ENCODE measurements at regions not wholly inside any gene's neighbourhood (a gene's known extent, or its start where the extent isn't known, plus 50 kb on each side); places are given as distances from the start of the nearest gene placed in this dataset.

DNA sequence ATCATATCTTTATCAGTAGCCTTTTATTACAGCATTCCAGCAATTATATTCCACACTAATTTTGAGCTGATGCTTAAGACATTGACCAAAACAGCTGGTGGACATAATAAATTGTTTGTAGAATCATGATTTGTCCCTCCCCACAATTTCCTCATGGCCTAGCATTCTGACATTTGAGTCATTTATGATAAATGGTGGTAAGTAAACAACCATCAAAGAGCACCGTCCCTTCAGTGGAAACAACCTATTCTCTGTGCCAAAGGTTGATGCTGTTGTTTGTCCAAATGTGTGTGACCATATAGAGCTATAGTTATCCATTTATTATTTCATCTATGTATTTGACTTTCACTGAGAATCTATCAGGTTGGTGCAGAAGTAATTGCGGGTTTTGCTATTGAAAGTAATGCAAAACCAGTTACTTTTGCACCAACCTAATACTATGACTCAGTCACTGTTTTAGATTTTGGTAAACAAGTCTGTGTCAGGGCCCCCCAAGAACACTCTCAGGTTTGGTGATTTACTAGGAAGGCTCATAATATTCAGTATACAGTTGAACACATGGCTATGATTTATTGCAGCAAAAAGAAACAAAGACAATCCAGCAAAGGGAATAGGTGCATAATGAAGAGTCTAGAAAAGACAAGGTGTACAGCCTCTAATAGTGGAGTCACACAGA is 608.7 kb upstream of the REG3G start:
- no peak overlapping the region for H2AFZ ChIP-seq (ENCODE audit: low read length)
- peaks cover 54% of the 10 kb centered on the region for H3K79me2 ChIP-seq (ENCODE audit: insufficient read depth, low read length)
- in situ Hi-C loops (cut with HindIII; ENCODE audit: extremely low pct_ligation_motif_present, low pct_unique_long_range_greater_than_20kb) (no loop called here), intact Hi-C loops (cut with micrococcal nuclease; ENCODE audit: unreplicated experiment) (no loop called here)
- peaks cover 20% of the 10 kb centered on the region for H4K20me1 ChIP-seq (ENCODE audit: insufficient read depth, low read length)
- peak overlapping the region; percentile 40 for H3K27ac ChIP-seq (ENCODE audit: extremely low read length, insufficient read depth, low read length)
- POLR2A ChIA-PET, result interaction anchor here (1.2 to 1.3 kb wide), 2 partner anchors 9 to 125 kb away, joined by 3 to 8 read pairs; no protein-coding TSS in a partner anchor
- no peak overlapping the region for H3K4me3 ChIP-seq (replicated peaks in 1 of 3; ENCODE audit: insufficient read depth in 1 of 3, low read depth in 2 of 3, low read length in 3 of 3)
- H3K27me3 ChIP-seq (ENCODE audit: control insufficient read depth in 1 of 2, insufficient read depth in 2 of 2, low read length in 2 of 2), result no peaks in the 10 kb centered on the region
- peaks cover 20% of the 10 kb centered on the region for H3K4me1 ChIP-seq (ENCODE audit: insufficient read depth, low read length)
- BruUV-seq (replicated peaks), result no TSS peak
- no peaks in the 10 kb centered on the region for H3K9me3 ChIP-seq (ENCODE audit: low read length)
- peaks cover 0 to 3% of the 10 kb centered on the region in 2 experiments; a peak in 2 of 5 replicates for H3K36me3 ChIP-seq (replicated peaks in 1 of 2; ENCODE audit: control insufficient read depth in 1 of 2, insufficient read depth in 2 of 2, low read length in 2 of 2)
- ATAC-seq (peak; percentile 90), DNase-seq (ENCODE audit: low spot score) (peak; percentile 80), FAIRE-seq (no peak)
- 38% methylated on average over 2 of the region's 2 CpGs for WGBS (ENCODE audit: low lambda C conversion rate)
- H3K4me2 ChIP-seq (ENCODE audit: low read depth, low read length), result peak overlapping the region; percentile 13; the same call in 1 of the 2 replicates
- CTCF ChIA-PET (ENCODE audit: low intra/inter-chr PET ratio, low total read pairs), result no interaction called here
- no peak overlapping the region for H3K9ac ChIP-seq (ENCODE audit: insufficient read depth, low read depth, low read length)
- TF ChIP-seq PLRG1 (conservative IDR thresholded peaks at IDR 0.05), result no peak
- TF ChIP-seq ZNF710 (CRISPR knock-in tag; IDR thresholded peaks at IDR 0.05; ENCODE audit: borderline replicate concordance), result no peak
- no peak for TF ChIP-seq REPIN1 (CRISPR knock-in tag; IDR thresholded peaks at IDR 0.05; ENCODE audit: borderline replicate concordance, low read depth)
- TF ChIP-seq, protein P1, sequence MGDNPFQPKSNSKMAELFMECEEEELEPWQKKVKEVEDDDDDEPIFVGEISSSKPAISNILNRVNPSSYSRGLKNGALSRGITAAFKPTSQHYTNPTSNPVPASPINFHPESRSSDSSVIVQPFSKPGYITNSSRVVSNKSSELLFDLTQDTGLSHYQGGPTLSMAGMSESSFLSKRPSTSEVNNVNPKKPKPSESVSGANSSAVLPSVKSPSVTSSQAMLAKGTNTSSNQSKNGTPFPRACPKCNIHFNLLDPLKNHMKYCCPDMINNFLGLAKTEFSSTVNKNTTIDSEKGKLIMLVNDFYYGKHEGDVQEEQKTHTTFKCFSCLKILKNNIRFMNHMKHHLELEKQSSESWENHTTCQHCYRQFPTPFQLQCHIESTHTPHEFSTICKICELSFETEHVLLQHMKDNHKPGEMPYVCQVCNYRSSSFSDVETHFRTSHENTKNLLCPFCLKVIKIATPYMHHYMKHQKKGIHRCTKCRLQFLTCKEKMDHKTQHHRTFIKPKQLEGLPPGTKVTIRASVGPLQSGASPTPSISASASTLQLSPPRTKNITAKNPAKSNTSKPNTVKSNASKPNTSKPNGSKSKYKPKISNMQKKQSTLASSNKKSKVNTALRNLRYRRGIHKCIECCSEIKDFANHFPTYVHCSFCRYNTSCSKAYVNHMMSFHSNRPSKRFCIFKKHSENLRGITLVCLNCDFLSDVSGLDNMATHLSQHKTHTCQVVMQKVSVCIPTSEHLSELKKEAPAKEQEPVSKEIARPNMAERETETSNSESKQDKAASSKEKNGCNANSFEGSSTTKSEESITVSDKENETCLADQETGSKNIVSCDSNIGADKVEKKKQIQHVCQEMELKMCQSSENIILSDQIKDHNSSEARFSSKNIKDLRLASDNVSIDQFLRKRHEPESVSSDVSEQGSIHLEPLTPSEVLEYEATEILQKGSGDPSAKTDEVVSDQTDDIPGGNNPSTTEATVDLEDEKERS (CRISPR knock-in tag; IDR thresholded peaks at IDR 0.05), result no peak
- TF ChIP-seq, protein P2, sequence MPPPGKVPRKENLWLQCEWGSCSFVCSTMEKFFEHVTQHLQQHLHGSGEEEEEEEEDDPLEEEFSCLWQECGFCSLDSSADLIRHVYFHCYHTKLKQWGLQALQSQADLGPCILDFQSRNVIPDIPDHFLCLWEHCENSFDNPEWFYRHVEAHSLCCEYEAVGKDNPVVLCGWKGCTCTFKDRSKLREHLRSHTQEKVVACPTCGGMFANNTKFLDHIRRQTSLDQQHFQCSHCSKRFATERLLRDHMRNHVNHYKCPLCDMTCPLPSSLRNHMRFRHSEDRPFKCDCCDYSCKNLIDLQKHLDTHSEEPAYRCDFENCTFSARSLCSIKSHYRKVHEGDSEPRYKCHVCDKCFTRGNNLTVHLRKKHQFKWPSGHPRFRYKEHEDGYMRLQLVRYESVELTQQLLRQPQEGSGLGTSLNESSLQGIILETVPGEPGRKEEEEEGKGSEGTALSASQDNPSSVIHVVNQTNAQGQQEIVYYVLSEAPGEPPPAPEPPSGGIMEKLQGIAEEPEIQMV (CRISPR knock-in tag; IDR thresholded peaks at IDR 0.05; ENCODE audit: low read depth), result no peak
- peak; percentile 16; the same call in 1 of the 2 replicates for TF ChIP-seq TBX3 (IDR thresholded peaks at IDR 0.05; ENCODE audit: borderline replicate concordance)
- TF ChIP-seq ZBTB1 (CRISPR knock-in tag; IDR thresholded peaks at IDR 0.05; ENCODE audit: borderline replicate concordance), result no peak
- TF ChIP-seq NCOA1 (CRISPR knock-in tag; IDR thresholded peaks at IDR 0.05), result no peak
- no peak for TF ChIP-seq ZNF670 (CRISPR knock-in tag; IDR thresholded peaks at IDR 0.05; ENCODE audit: borderline replicate concordance)
- TF ChIP-seq CHCHD3 (CRISPR knock-in tag; IDR thresholded peaks at IDR 0.05), result no peak
- no peak for TF ChIP-seq MAFG (CRISPR knock-in tag; IDR thresholded peaks at IDR 0.05)
- TF ChIP-seq TCF7 (IDR thresholded peaks at IDR 0.05; ENCODE audit: low read depth), result peak; percentile 78
- TF ChIP-seq SPEN (CRISPR knock-in tag; IDR thresholded peaks at IDR 0.05; ENCODE audit: low read depth), result no peak
- no peak for TF ChIP-seq ZNF761 (CRISPR knock-in tag; conservative IDR thresholded peaks at IDR 0.05)
- no peak for TF ChIP-seq TBP (CRISPR knock-in tag; IDR thresholded peaks at IDR 0.05)
- no peak for TF ChIP-seq IRX3 (CRISPR knock-in tag; IDR thresholded peaks at IDR 0.05; ENCODE audit: borderline replicate concordance, low read depth)
- TF ChIP-seq TRIM22 (IDR thresholded peaks at IDR 0.05), result no peak
- TF ChIP-seq IRF2 (CRISPR knock-in tag; IDR thresholded peaks at IDR 0.05), result no peak

Measured in HepG2 (cell line).